ENCODE measurements at regions not wholly inside any gene's neighbourhood (a gene's known extent, or its start where the extent isn't known, plus 50 kb on each side); places are given as distances from the start of the nearest gene placed in this dataset.

DNA sequence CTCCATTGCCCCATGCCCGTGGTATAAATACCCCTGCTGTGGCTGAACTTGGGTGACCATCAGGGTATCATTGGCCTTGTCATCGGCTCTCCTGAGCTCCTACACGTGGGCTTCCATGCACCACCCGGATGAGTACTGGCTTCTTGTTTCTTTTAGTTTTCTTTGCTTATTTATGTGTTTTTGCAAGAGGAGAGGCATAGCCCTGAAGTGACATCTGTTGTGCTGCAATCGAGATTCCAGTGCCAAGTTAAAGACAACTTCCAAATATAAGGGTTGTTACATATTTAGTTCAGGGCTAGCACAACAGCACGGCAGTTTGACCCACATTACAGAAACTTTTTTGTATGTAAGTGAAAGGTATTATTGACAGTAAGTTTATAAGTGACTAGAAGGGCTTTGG lies 1087.1 kb downstream of the TBC1D22A start:
- 72 to 79% (median 75%) methylated on average over 6 of the region's 6 CpGs for WGBS, 4 donors
- intact Hi-C loops (cut with DNase I), result no loop called here
- Histone ChIP-seq H3K4me1 (no peaks in the 10 kb centered on the region), H3K4me3 (no peak overlapping the region), H3K27me3 (peaks cover 0 to 31% (median 5%) of the 10 kb centered on the region in 9 donors), H3K9me3 (no peaks in the 10 kb centered on the region), H3K36me3 (no peaks in the 10 kb centered on the region), H3K27ac (no peak overlapping the region)
- TF ChIP-seq, protein P1, sequence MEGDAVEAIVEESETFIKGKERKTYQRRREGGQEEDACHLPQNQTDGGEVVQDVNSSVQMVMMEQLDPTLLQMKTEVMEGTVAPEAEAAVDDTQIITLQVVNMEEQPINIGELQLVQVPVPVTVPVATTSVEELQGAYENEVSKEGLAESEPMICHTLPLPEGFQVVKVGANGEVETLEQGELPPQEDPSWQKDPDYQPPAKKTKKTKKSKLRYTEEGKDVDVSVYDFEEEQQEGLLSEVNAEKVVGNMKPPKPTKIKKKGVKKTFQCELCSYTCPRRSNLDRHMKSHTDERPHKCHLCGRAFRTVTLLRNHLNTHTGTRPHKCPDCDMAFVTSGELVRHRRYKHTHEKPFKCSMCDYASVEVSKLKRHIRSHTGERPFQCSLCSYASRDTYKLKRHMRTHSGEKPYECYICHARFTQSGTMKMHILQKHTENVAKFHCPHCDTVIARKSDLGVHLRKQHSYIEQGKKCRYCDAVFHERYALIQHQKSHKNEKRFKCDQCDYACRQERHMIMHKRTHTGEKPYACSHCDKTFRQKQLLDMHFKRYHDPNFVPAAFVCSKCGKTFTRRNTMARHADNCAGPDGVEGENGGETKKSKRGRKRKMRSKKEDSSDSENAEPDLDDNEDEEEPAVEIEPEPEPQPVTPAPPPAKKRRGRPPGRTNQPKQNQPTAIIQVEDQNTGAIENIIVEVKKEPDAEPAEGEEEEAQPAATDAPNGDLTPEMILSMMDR (IDR thresholded peaks at IDR 0.05), result no peak
- TF ChIP-seq POLR2A (IDR thresholded peaks at IDR 0.05), result no peak
- DNase-seq (no peak), ATAC-seq (no peak)

DNA sequence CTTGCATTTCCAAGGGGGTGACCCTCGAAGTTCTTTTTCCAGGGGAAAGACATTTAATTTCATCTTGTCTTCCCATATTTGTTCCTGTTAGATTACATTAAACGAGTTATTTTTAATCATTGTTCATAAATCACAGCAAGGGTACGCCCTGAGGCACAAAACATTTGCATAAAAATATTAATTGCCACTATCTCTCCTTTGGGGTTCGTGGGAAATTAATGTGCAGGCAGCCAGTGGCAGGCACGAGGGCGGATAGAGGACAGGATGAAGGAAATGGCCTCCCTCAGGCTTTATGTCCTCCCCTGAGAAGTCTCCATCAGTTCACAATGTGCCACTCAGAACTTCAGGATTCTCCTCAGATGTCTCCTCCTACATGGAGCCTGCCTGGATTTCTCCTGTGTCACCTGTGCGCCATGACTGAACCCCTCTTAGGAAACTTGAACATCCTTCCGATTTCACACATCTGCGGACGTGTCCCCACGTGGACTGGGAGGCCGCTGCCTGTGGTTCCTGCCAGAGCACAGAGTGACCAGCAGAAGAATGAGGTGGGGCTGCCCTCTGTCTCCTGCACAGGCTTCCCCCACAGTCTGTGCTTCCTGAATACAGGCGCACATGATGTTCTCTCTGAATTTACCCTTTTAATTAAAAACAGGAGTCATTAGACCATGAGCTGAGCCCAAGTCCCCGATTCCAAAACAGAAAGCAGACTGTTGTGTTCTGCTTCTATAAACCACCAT lies 1085.9 kb downstream of the TBC1D22A start:
- H3K4me3 ChIP-seq, result no peak overlapping the region
- intact Hi-C loops (cut with DNase I), result no loop called here
- no peak overlapping the region for H3K27ac ChIP-seq
- H3K4me1 ChIP-seq, result no peaks in the 10 kb centered on the region
- no peaks in the 10 kb centered on the region for H3K9me3 ChIP-seq
- H3K27me3 ChIP-seq, result peaks cover 0 to 32% (median 6%) of the 10 kb centered on the region in 9 donors
- 75 to 83% (median 80%) methylated on average over 14 of the region's 14 CpGs for WGBS, 4 donors
- no peak for TF ChIP-seq POLR2A (IDR thresholded peaks at IDR 0.05)
- TF ChIP-seq, protein P1 (IDR thresholded peaks at IDR 0.05), result no peak
- H3K36me3 ChIP-seq, result no peaks in the 10 kb centered on the region
- DNase-seq, result no peak
- no peak for ATAC-seq

DNA sequence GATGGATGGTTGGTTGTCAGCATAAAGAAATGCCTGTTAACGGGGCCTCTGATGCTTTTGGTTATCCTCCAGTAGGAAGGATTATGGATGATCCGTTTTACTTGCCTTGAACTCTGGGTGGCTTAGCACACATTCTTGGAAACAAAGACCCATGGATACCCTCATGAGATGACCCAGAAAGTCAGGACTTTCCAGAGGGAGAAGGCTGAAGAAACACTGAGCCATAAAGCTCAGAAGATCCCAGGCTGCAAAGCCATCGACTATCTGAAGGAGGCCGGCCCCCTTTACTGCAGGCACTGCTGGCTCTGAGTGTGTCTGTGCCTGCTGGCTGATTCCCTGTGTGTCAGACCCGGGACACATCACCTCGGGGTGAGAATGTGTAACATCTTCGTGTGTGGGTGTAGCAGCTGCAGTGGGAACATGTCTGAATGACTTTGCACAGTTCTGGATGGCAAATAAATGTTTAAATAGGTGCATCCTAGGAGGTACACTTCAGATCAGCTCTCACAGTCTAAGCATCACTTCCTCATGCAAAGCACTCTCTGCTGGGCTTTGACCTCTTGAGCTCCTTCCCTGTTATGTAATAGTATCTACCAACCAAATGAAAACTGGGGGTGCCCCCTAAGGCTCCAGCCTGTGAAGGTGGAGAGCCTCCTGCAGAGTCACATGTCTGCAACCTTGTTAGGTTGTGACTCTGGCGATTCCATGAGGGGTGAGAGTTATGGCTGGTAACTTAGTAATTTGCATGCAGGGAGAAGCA lies 1084.9 kb downstream of the TBC1D22A start:
- no peak overlapping the region for H3K27ac ChIP-seq
- no peaks in the 10 kb centered on the region for H3K4me1 ChIP-seq
- H3K36me3 ChIP-seq, result no peaks in the 10 kb centered on the region
- TF ChIP-seq, protein P1 (IDR thresholded peaks at IDR 0.05), result no peak
- no peak for TF ChIP-seq POLR2A (IDR thresholded peaks at IDR 0.05)
- ATAC-seq, result no peak
- no peak overlapping the region for H3K4me3 ChIP-seq
- no peaks in the 10 kb centered on the region for H3K9me3 ChIP-seq
- 59 to 68% (median 60%) methylated on average over 8 of the region's 8 CpGs for WGBS, 4 donors
- H3K27me3 ChIP-seq, result peaks cover 0 to 38% (median 7%) of the 10 kb centered on the region in 9 donors
- intact Hi-C loops (cut with DNase I), result no loop called here
- no peak for DNase-seq

DNA sequence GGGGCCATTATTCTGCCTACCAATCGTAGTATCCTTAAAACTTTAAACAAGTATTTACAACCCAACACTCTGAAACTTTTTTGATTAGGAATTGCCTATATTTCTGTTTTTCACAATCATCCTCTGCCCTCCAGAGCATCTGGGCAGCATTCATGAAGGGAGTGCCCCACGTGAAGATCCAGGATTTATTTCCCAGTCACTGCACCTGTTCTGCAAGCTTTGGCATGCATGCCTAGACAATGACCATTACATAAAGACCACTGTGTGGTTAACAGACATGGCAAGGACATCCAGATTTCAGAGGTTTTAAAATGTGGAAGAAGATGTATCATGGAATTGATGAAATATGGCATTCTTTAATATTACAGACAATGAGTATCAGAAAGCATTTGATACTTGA lies 1083.8 kb downstream of the TBC1D22A start:
- H3K27ac ChIP-seq, result no peak overlapping the region
- no peak for TF ChIP-seq POLR2A (IDR thresholded peaks at IDR 0.05)
- H3K4me1 ChIP-seq, result no peaks in the 10 kb centered on the region
- no peaks in the 10 kb centered on the region for H3K36me3 ChIP-seq
- no peak for DNase-seq
- WGBS, 4 donors, result 59 to 68% (median 65%) methylated on average over 2 of the region's 2 CpGs
- H3K4me3 ChIP-seq, result no peak overlapping the region
- intact Hi-C loops (cut with DNase I), result no loop called here
- peaks cover 0 to 36% (median 10%) of the 10 kb centered on the region in 9 donors for H3K27me3 ChIP-seq
- ATAC-seq, result no peak
- H3K9me3 ChIP-seq, result no peaks in the 10 kb centered on the region

Data from heart left ventricle (tissue), 16 donors.